ENCODE measurements at regions not wholly inside any gene's neighbourhood (a gene's known extent, or its start where the extent isn't known, plus 50 kb on each side); places are given as distances from the start of the nearest gene placed in this dataset.

GRCh38 chr4:184528713-184529112 lies 54.4 kb upstream of the IRF2 start:
- Histone ChIP-seq H3K4me1 (peaks cover 10% of the 10 kb centered on the region), H3K36me3 (no peaks in the 10 kb centered on the region), H3K4me3 (no peak overlapping the region), H3K9me3 (replicated peaks) (peaks cover 18% of the 10 kb centered on the region), H3K27ac (replicated peaks) (no peak overlapping the region), H3K27me3 (ENCODE audit: low read depth) (no peaks in the 10 kb centered on the region)
- DNase-seq, result no peak
- TF ChIP-seq CTCF (IDR thresholded peaks at IDR 0.05; ENCODE audit: borderline replicate concordance), result no peak
- intact Hi-C loops (cut with micrococcal nuclease), result no loop called here

GRCh38 chr4:184528051-184528450 lies 53.7 kb upstream of the IRF2 start:
- Histone ChIP-seq H3K4me1 (peaks cover 4% of the 10 kb centered on the region), H3K9me3 (replicated peaks) (peaks cover 22% of the 10 kb centered on the region), H3K27ac (replicated peaks) (no peak overlapping the region), H3K27me3 (ENCODE audit: low read depth) (no peaks in the 10 kb centered on the region), H3K36me3 (no peaks in the 10 kb centered on the region), H3K4me3 (no peak overlapping the region)
- intact Hi-C loops (cut with micrococcal nuclease), result no loop called here
- no peak for TF ChIP-seq CTCF (IDR thresholded peaks at IDR 0.05; ENCODE audit: borderline replicate concordance)
- DNase-seq, result no peak

GRCh38 chr4:184526228-184526627 lies 51.9 kb upstream of the IRF2 start:
- intact Hi-C loops (cut with micrococcal nuclease), result no loop called here
- no peak for TF ChIP-seq CTCF (IDR thresholded peaks at IDR 0.05; ENCODE audit: borderline replicate concordance)
- DNase-seq, result no peak
- Histone ChIP-seq H3K27me3 (ENCODE audit: low read depth) (no peaks in the 10 kb centered on the region), H3K9me3 (replicated peaks) (peaks cover 27% of the 10 kb centered on the region), H3K4me1 (peaks cover 4% of the 10 kb centered on the region), H3K27ac (replicated peaks) (no peak overlapping the region), H3K4me3 (no peak overlapping the region), H3K36me3 (no peaks in the 10 kb centered on the region)

Measured in left ventricle myocardium inferior (tissue), 1 donor.